ENCODE measurements at regions not wholly inside any gene's neighbourhood (a gene's known extent, or its start where the extent isn't known, plus 50 kb on each side); places are given as distances from the start of the nearest gene placed in this dataset.

GRCh38 chr16:73909529-73910035 is 387.0 kb upstream of the PSMD7 start:
- DNase-seq (ENCODE audit: extremely low read depth, low read depth): no peak
- H3K4me3 ChIP-seq (replicated peaks; ENCODE audit: low read depth, low read length): no peak overlapping the region
- no peak for TF ChIP-seq CTCF (IDR thresholded peaks at IDR 0.05; ENCODE audit: low read depth, low read length, missing control alignments)

- no peak overlapping the region for H3K4me3 ChIP-seq (replicated peaks; ENCODE audit: low read depth, low read length)
- DNase-seq (ENCODE audit: extremely low read depth, low read depth): no peak
- TF ChIP-seq CTCF (IDR thresholded peaks at IDR 0.05; ENCODE audit: low read depth, low read length, missing control alignments): no peak
Observed at GRCh38 chr16:73891129-73891542, 405.5 kb upstream of the PSMD7 start.

- DNase-seq (ENCODE audit: extremely low read depth, low read depth): no peak
- no peak for TF ChIP-seq CTCF (IDR thresholded peaks at IDR 0.05; ENCODE audit: low read depth, low read length, missing control alignments)
- no peak overlapping the region for H3K4me3 ChIP-seq (replicated peaks; ENCODE audit: low read depth, low read length)
Observed at GRCh38 chr16:73890186-73891128, 406.2 kb upstream of the PSMD7 start.

- TF ChIP-seq CTCF (IDR thresholded peaks at IDR 0.05; ENCODE audit: low read depth, low read length, missing control alignments): no peak
- DNase-seq (ENCODE audit: extremely low read depth, low read depth): no peak
- H3K4me3 ChIP-seq (replicated peaks; ENCODE audit: low read depth, low read length): no peak overlapping the region
Observed at GRCh38 chr16:73888840-73889490, 407.6 kb upstream of the PSMD7 start.

GRCh38 chr16:73887911-73888310 is 408.7 kb upstream of the PSMD7 start:
- no peak for DNase-seq (ENCODE audit: extremely low read depth, low read depth)
- no peak overlapping the region for H3K4me3 ChIP-seq (replicated peaks; ENCODE audit: low read depth, low read length)
- no peak for TF ChIP-seq CTCF (IDR thresholded peaks at IDR 0.05; ENCODE audit: low read depth, low read length, missing control alignments)

- no peak for TF ChIP-seq CTCF (IDR thresholded peaks at IDR 0.05; ENCODE audit: low read depth, low read length, missing control alignments)
Observed at GRCh38 chr16:73886426-73886825, 410.2 kb upstream of the PSMD7 start.

More at GRCh38 chr16:73886426-73886825, 410.2 kb upstream of the PSMD7 start:
- no peak for DNase-seq (ENCODE audit: extremely low read depth, low read depth)
- no peak overlapping the region for H3K4me3 ChIP-seq (replicated peaks; ENCODE audit: low read depth, low read length)

Measured in HFF-Myc (cell line).